Liver (tissue), 8 donors: ENCODE measurements at regions not wholly inside any gene's neighbourhood (a gene's known extent, or its start where the extent isn't known, plus 50 kb on each side); places are given as distances from the start of the nearest gene placed in this dataset.

Experiments used
- DNase-seq: peaks from one replicate; pipeline ENCODE4 v3.0.0-alpha.2; 2017; ENCODE audit warnings: low spot score
- H3K27ac ChIP-seq, 2 donors: one replicate each; pipeline ENCODE4 v1.7.0; 2013; ENCODE audit warnings: inconsistent platforms in 2 of 2, low read length in 2 of 2, control low read depth in 1 of 2, low read depth in 1 of 2, mild to moderate bottlenecking in 1 of 2
- H3K27me3 ChIP-seq, 4 donors: one replicate each; pipeline versions ENCODE4 v1.6.1 to v1.7.0; 2013; ENCODE audit warnings: low read length in 3 of 4, inconsistent platforms in 1 of 4, mild to moderate bottlenecking in 1 of 4, moderate library complexity in 1 of 4; ENCODE audit not compliant: control insufficient read depth in 4 of 4, insufficient read depth in 4 of 4
- H3K36me3 ChIP-seq, 4 donors: one replicate each; pipeline versions ENCODE4 v1.6.1 to v1.7.0; 2013; ENCODE audit warnings: low read length in 3 of 4, mild to moderate bottlenecking in 3 of 4, low read depth in 1 of 4, moderate library complexity in 1 of 4; ENCODE audit not compliant: control insufficient read depth in 4 of 4, insufficient read depth in 3 of 4
- H3K4me1 ChIP-seq, 4 donors: one replicate each; pipeline versions ENCODE4 v1.6.1 to v1.7.0; 2013; ENCODE audit warnings: low read length in 3 of 4, mild to moderate bottlenecking in 3 of 4, moderate library complexity in 1 of 4; ENCODE audit not compliant: control insufficient read depth in 4 of 4, insufficient read depth in 4 of 4
- H3K4me3 ChIP-seq, 3 donors: one replicate each; pipeline versions ENCODE4 v1.6.1 to v1.7.0; 2013; ENCODE audit warnings: low read length in 3 of 3, control low read depth in 1 of 3, low read depth in 1 of 3, mild to moderate bottlenecking in 1 of 3
- H3K9ac ChIP-seq, 2 donors: one replicate each; pipeline ENCODE4 v1.7.0; 2013; ENCODE audit warnings: low read length in 2 of 2, mild to moderate bottlenecking in 2 of 2, moderate library complexity in 2 of 2, control low read depth in 1 of 2, low read depth in 1 of 2
- H3K9me3 ChIP-seq, 4 donors: one replicate each; pipeline versions ENCODE4 v1.6.1 to v1.7.0; 2013; ENCODE audit warnings: low read length in 3 of 4; ENCODE audit not compliant: control insufficient read depth in 4 of 4
- EGR1 ChIP-seq, 2 donors: IDR thresholded peaks; 2 replicates each; pipeline ENCODE4 v1.6.1; 2016 to 2018; ENCODE audit warnings: antibody characterized with exemption in 2 of 2, low read depth in 2 of 2
- FOXA1 ChIP-seq: IDR thresholded peaks from 2 replicates; pipeline ENCODE4 v1.6.1; 2016; ENCODE audit warnings: antibody characterized with exemption
- FOXA2 ChIP-seq: IDR thresholded peaks from 2 replicates; pipeline ENCODE4 v1.6.1; 2016; ENCODE audit warnings: antibody characterized with exemption
- GABPA ChIP-seq, 2 donors: IDR thresholded peaks in 1 of 2; conservative IDR thresholded peaks in 1 of 2; 2 replicates each; pipeline ENCODE4 v1.6.1; 2016; ENCODE audit warnings: antibody characterized with exemption in 2 of 2, mild to moderate bottlenecking in 1 of 2, moderate library complexity in 1 of 2
- HNF4A ChIP-seq, 2 donors: conservative IDR thresholded peaks; 2 replicates each; pipeline ENCODE4 v1.6.1; 2016; ENCODE audit warnings: antibody characterized with exemption in 2 of 2, mild to moderate bottlenecking in 2 of 2
- HNF4G ChIP-seq: IDR thresholded peaks from 2 replicates; pipeline ENCODE4 v1.6.1; 2016; ENCODE audit warnings: antibody characterized with exemption
- JUND ChIP-seq, 2 donors: IDR thresholded peaks; 2 replicates each; pipeline ENCODE4 v1.6.1; 2016; ENCODE audit warnings: antibody characterized with exemption in 2 of 2
- NR2F2 ChIP-seq: IDR thresholded peaks from 2 replicates; pipeline ENCODE4 v1.6.1; 2016; ENCODE audit warnings: antibody characterized with exemption
- RAD21 ChIP-seq, 2 donors: IDR thresholded peaks; 2 replicates each; pipeline ENCODE4 v1.6.1; 2016; ENCODE audit warnings: antibody characterized with exemption in 2 of 2, mild to moderate bottlenecking in 2 of 2
- RXRA ChIP-seq, 2 donors: IDR thresholded peaks; 2 replicates each; pipeline ENCODE4 v1.6.1; 2017 to 2018; ENCODE audit warnings: antibody characterized with exemption in 2 of 2, mild to moderate bottlenecking in 1 of 2
- SP1 ChIP-seq: IDR thresholded peaks from 2 replicates; pipeline ENCODE4 v1.6.1; 2018; ENCODE audit warnings: antibody characterized with exemption, mild to moderate bottlenecking
- TAF1 ChIP-seq: conservative IDR thresholded peaks from 2 replicates; pipeline ENCODE4 v1.6.1; 2016; ENCODE audit warnings: antibody characterized with exemption, mild to moderate bottlenecking
- YY1 ChIP-seq: IDR thresholded peaks from 2 replicates; pipeline ENCODE4 v1.6.1; 2016; ENCODE audit warnings: antibody characterized with exemption, mild to moderate bottlenecking
- WGBS: extraction: QIAGEN DNeasy Blood & Tissue Kit; methylation state at CpG from one replicate; pipeline ENCODE4 v1.1.7; 2013; 5-methylcytosine and 5-hydroxymethylcytosine counted together
- TF ChIP-seq, protein P1 (sequence below): IDR thresholded peaks from 2 replicates; pipeline ENCODE4 v1.6.1; 2016; ENCODE audit warnings: antibody characterized with exemption
- TF ChIP-seq, protein P2 (sequence below): IDR thresholded peaks from 2 replicates; pipeline ENCODE4 v1.6.1; 2016; ENCODE audit warnings: antibody characterized with exemption
- TF ChIP-seq, protein P3 (sequence below): IDR thresholded peaks from 2 replicates; pipeline ENCODE4 v1.6.1; 2016; ENCODE audit warnings: antibody characterized with exemption
- TF ChIP-seq, protein P4 (sequence below): IDR thresholded peaks from 2 replicates; pipeline ENCODE4 v1.6.1; 2016; ENCODE audit warnings: antibody characterized with exemption, mild to moderate bottlenecking
- TF ChIP-seq, protein P5 (sequence below): fragments of 150-350 bp; IDR thresholded peaks from 2 replicates; pipeline ENCODE4 v1.5.1; 2017; ENCODE audit warnings: improper control_type of control experiment, low read depth, low read length; ENCODE audit not compliant: missing input control
- donor health status: healthy.
- donor health status: healthy.
- donor health status: healthy.
- donor health status: healthy.
- donor health status: healthy.

DNA sequence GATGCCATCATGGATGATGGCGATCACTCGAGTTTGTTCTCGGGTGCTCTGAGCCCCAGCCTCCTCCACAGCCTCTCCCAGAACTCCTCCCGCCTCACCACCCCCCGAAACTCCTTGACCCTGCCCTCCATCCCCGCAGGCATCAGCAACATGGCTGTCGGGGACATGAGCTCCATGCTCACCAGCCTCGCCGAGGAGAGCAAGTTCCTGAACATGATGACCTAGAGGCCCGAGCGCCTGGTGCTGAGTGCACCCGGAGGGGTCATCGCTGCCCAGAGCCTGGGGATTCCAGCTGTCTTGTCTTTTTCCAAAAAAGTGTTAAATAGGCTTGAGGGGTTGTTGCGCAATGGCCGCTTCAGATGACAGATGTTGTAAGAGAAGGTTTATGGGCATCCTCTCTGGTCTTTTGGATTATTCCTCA is 254.8 kb downstream of the GLI2 start:
- no peak for TF ChIP-seq RXRA (IDR thresholded peaks at IDR 0.05)
- TF ChIP-seq JUND (IDR thresholded peaks at IDR 0.05), result no peak
- TF ChIP-seq SP1, result no peak
- TF ChIP-seq, protein P1, sequence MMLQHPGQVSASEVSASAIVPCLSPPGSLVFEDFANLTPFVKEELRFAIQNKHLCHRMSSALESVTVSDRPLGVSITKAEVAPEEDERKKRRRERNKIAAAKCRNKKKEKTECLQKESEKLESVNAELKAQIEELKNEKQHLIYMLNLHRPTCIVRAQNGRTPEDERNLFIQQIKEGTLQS, result no peak
- no peak for TF ChIP-seq YY1
- no peak for TF ChIP-seq HNF4A (conservative IDR thresholded peaks at IDR 0.05)
- TF ChIP-seq HNF4G, result no peak
- TF ChIP-seq FOXA1, result no peak
- TF ChIP-seq, protein P2, sequence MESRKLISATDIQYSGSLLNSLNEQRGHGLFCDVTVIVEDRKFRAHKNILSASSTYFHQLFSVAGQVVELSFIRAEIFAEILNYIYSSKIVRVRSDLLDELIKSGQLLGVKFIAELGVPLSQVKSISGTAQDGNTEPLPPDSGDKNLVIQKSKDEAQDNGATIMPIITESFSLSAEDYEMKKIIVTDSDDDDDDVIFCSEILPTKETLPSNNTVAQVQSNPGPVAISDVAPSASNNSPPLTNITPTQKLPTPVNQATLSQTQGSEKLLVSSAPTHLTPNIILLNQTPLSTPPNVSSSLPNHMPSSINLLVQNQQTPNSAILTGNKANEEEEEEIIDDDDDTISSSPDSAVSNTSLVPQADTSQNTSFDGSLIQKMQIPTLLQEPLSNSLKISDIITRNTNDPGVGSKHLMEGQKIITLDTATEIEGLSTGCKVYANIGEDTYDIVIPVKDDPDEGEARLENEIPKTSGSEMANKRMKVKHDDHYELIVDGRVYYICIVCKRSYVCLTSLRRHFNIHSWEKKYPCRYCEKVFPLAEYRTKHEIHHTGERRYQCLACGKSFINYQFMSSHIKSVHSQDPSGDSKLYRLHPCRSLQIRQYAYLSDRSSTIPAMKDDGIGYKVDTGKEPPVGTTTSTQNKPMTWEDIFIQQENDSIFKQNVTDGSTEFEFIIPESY, result no peak
- TF ChIP-seq, protein P3, sequence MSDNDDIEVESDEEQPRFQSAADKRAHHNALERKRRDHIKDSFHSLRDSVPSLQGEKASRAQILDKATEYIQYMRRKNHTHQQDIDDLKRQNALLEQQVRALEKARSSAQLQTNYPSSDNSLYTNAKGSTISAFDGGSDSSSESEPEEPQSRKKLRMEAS, result no peak
- TF ChIP-seq EGR1 (IDR thresholded peaks at IDR 0.05; ENCODE audit: low read depth in 2 of 2), result no peak
- TF ChIP-seq, protein P4, sequence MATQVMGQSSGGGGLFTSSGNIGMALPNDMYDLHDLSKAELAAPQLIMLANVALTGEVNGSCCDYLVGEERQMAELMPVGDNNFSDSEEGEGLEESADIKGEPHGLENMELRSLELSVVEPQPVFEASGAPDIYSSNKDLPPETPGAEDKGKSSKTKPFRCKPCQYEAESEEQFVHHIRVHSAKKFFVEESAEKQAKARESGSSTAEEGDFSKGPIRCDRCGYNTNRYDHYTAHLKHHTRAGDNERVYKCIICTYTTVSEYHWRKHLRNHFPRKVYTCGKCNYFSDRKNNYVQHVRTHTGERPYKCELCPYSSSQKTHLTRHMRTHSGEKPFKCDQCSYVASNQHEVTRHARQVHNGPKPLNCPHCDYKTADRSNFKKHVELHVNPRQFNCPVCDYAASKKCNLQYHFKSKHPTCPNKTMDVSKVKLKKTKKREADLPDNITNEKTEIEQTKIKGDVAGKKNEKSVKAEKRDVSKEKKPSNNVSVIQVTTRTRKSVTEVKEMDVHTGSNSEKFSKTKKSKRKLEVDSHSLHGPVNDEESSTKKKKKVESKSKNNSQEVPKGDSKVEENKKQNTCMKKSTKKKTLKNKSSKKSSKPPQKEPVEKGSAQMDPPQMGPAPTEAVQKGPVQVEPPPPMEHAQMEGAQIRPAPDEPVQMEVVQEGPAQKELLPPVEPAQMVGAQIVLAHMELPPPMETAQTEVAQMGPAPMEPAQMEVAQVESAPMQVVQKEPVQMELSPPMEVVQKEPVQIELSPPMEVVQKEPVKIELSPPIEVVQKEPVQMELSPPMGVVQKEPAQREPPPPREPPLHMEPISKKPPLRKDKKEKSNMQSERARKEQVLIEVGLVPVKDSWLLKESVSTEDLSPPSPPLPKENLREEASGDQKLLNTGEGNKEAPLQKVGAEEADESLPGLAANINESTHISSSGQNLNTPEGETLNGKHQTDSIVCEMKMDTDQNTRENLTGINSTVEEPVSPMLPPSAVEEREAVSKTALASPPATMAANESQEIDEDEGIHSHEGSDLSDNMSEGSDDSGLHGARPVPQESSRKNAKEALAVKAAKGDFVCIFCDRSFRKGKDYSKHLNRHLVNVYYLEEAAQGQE, result no peak
- no peak for TF ChIP-seq NR2F2
- TF ChIP-seq FOXA2, result no peak
- TF ChIP-seq GABPA (IDR thresholded peaks at IDR 0.05 in 1 of 2, conservative IDR thresholded peaks at IDR 0.05 in 1 of 2), result no peak
- no peak for TF ChIP-seq TAF1
- TF ChIP-seq, protein P5, sequence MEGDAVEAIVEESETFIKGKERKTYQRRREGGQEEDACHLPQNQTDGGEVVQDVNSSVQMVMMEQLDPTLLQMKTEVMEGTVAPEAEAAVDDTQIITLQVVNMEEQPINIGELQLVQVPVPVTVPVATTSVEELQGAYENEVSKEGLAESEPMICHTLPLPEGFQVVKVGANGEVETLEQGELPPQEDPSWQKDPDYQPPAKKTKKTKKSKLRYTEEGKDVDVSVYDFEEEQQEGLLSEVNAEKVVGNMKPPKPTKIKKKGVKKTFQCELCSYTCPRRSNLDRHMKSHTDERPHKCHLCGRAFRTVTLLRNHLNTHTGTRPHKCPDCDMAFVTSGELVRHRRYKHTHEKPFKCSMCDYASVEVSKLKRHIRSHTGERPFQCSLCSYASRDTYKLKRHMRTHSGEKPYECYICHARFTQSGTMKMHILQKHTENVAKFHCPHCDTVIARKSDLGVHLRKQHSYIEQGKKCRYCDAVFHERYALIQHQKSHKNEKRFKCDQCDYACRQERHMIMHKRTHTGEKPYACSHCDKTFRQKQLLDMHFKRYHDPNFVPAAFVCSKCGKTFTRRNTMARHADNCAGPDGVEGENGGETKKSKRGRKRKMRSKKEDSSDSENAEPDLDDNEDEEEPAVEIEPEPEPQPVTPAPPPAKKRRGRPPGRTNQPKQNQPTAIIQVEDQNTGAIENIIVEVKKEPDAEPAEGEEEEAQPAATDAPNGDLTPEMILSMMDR, result no peak
- TF ChIP-seq RAD21 (IDR thresholded peaks at IDR 0.05), result no peak
- no peaks in the 10 kb centered on the region for H3K4me1 ChIP-seq
- no peak overlapping the region for H3K4me3 ChIP-seq
- no peak for DNase-seq
- no peaks in the 10 kb centered on the region for H3K9me3 ChIP-seq
- no peak overlapping the region for H3K9ac ChIP-seq
- no peaks in the 10 kb centered on the region for H3K27me3 ChIP-seq
- WGBS, result 93% methylated on average over 15 of the region's 15 CpGs
- no peak overlapping the region for H3K27ac ChIP-seq
- H3K36me3 ChIP-seq, result no peaks in the 10 kb centered on the region
